ENCODE measurements at regions not wholly inside any gene's neighbourhood (a gene's known extent, or its start where the extent isn't known, plus 50 kb on each side); places are given as distances from the start of the nearest gene placed in this dataset.

GRCh38 chr1:76770979-76771378, 96.3 kb upstream of the ST6GALNAC5 start:
- no peaks in the 10 kb centered on the region for H3K4me1 Mint-ChIP-seq (ENCODE audit: low read depth, unreplicated experiment)
- ChIA-PET CTCF (no interaction called here), POLR2A (no interaction called here)
- no peak for TF ChIP-seq CTCF (IDR thresholded peaks at IDR 0.05; ENCODE audit: insufficient read depth in 1 of 2, low read depth in 1 of 2, low read length in 1 of 2, severe bottlenecking in 1 of 2, unreplicated experiment in 1 of 2)
- no peaks in the 10 kb centered on the region for H3K9me3 Mint-ChIP-seq (ENCODE audit: unreplicated experiment)
- no peaks in the 10 kb centered on the region for H3K36me3 ChIP-seq (ENCODE audit: control insufficient read depth, insufficient read depth, low read length)
- no peak overlapping the region for H3K27ac Mint-ChIP-seq (ENCODE audit: unreplicated experiment)
- no peak overlapping the region for H3K4me3 ChIP-seq (ENCODE audit: low read depth, low read length)
- H3K9me3 ChIP-seq = no peaks in the 10 kb centered on the region
- H3K36me3 Mint-ChIP-seq (ENCODE audit: insufficient read depth, unreplicated experiment) = no peaks in the 10 kb centered on the region
- H3K27me3 ChIP-seq (replicated peaks; ENCODE audit: control insufficient read depth, insufficient read depth, low read length) = no peaks in the 10 kb centered on the region
- BruUV-seq (replicated peaks) = no TSS peak
- intact Hi-C loops (cut with micrococcal nuclease; ENCODE audit: unreplicated experiment) = no loop called here
- H3K4me1 ChIP-seq = no peaks in the 10 kb centered on the region
- no peak for DNase-seq
- no peak overlapping the region for H3K4me3 Mint-ChIP-seq (ENCODE audit: unreplicated experiment)
- peaks cover 9% of the 10 kb centered on the region for H3K27me3 Mint-ChIP-seq (ENCODE audit: insufficient read depth, unreplicated experiment)

DNA sequence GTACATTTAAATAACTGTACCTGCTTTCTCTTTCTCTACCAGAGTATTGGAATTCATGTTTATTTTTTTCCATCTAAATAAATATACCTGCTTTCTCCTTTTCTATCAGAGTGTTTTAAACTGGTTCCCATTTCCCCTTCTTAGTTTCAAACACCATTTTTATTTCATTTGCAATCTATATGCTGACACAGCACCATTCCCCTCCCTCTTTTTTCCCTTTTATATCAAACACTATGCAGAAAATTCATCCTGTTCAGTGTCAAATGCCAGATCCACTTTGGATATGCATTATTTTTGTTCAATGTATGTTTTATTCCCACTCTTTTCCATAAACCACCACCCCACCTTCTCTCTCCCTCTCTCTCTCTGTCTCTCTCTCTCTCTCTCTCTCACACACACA, 85.8 kb upstream of the ST6GALNAC5 start:
- no TSS peak for BruUV-seq (replicated peaks)
- H3K9me3 ChIP-seq = no peaks in the 10 kb centered on the region

GRCh38 chr1:76782809-76783208, 84.5 kb upstream of the ST6GALNAC5 start:
- no peak overlapping the region for H3K27ac Mint-ChIP-seq (ENCODE audit: unreplicated experiment)
- no peaks in the 10 kb centered on the region for H3K4me1 Mint-ChIP-seq (ENCODE audit: low read depth, unreplicated experiment)
- H3K9me3 Mint-ChIP-seq (ENCODE audit: unreplicated experiment) = no peaks in the 10 kb centered on the region
- DNase-seq = no peak
- no peak for TF ChIP-seq CTCF (IDR thresholded peaks at IDR 0.05; ENCODE audit: insufficient read depth in 1 of 2, low read depth in 1 of 2, low read length in 1 of 2, severe bottlenecking in 1 of 2, unreplicated experiment in 1 of 2)
- H3K36me3 Mint-ChIP-seq (ENCODE audit: insufficient read depth, unreplicated experiment) = no peaks in the 10 kb centered on the region
- no TSS peak for BruUV-seq (replicated peaks)
- intact Hi-C loops (cut with micrococcal nuclease; ENCODE audit: unreplicated experiment) = no loop called here
- ChIA-PET POLR2A (no interaction called here), CTCF (no interaction called here)
- no peaks in the 10 kb centered on the region for H3K4me1 ChIP-seq
- H3K4me3 ChIP-seq (ENCODE audit: low read depth, low read length) = no peak overlapping the region
- H3K36me3 ChIP-seq (ENCODE audit: control insufficient read depth, insufficient read depth, low read length) = no peaks in the 10 kb centered on the region
- H3K4me3 Mint-ChIP-seq (ENCODE audit: unreplicated experiment) = no peak overlapping the region
- H3K9me3 ChIP-seq = no peaks in the 10 kb centered on the region
- H3K27me3 ChIP-seq (replicated peaks; ENCODE audit: control insufficient read depth, insufficient read depth, low read length) = no peaks in the 10 kb centered on the region
- H3K27me3 Mint-ChIP-seq (ENCODE audit: insufficient read depth, unreplicated experiment) = peaks cover 3% of the 10 kb centered on the region

More for the DNA sequence above, 85.8 kb upstream of the ST6GALNAC5 start:
- no peaks in the 10 kb centered on the region for H3K36me3 ChIP-seq (ENCODE audit: control insufficient read depth, insufficient read depth, low read length)
- no peak for DNase-seq
- Mint-ChIP-seq H3K27ac (ENCODE audit: unreplicated experiment) (no peak overlapping the region), H3K9me3 (ENCODE audit: unreplicated experiment) (no peaks in the 10 kb centered on the region), H3K36me3 (ENCODE audit: insufficient read depth, unreplicated experiment) (no peaks in the 10 kb centered on the region), H3K27me3 (ENCODE audit: insufficient read depth, unreplicated experiment) (peaks cover 3% of the 10 kb centered on the region), H3K4me1 (ENCODE audit: low read depth, unreplicated experiment) (no peaks in the 10 kb centered on the region), H3K4me3 (ENCODE audit: unreplicated experiment) (no peak overlapping the region)
- intact Hi-C loops (cut with micrococcal nuclease; ENCODE audit: unreplicated experiment) = no loop called here
- no peak for TF ChIP-seq CTCF (IDR thresholded peaks at IDR 0.05; ENCODE audit: insufficient read depth in 1 of 2, low read depth in 1 of 2, low read length in 1 of 2, severe bottlenecking in 1 of 2, unreplicated experiment in 1 of 2)
- no peaks in the 10 kb centered on the region for H3K27me3 ChIP-seq (replicated peaks; ENCODE audit: control insufficient read depth, insufficient read depth, low read length)
- ChIA-PET POLR2A (no interaction called here), CTCF (no interaction called here)
- H3K4me3 ChIP-seq (ENCODE audit: low read depth, low read length) = no peak overlapping the region
- H3K4me1 ChIP-seq = no peaks in the 10 kb centered on the region
